ENCODE measurements at regions not wholly inside any gene's neighbourhood (a gene's known extent, or its start where the extent isn't known, plus 50 kb on each side); places are given as distances from the start of the nearest gene placed in this dataset.

- TF ChIP-seq, protein P1, sequence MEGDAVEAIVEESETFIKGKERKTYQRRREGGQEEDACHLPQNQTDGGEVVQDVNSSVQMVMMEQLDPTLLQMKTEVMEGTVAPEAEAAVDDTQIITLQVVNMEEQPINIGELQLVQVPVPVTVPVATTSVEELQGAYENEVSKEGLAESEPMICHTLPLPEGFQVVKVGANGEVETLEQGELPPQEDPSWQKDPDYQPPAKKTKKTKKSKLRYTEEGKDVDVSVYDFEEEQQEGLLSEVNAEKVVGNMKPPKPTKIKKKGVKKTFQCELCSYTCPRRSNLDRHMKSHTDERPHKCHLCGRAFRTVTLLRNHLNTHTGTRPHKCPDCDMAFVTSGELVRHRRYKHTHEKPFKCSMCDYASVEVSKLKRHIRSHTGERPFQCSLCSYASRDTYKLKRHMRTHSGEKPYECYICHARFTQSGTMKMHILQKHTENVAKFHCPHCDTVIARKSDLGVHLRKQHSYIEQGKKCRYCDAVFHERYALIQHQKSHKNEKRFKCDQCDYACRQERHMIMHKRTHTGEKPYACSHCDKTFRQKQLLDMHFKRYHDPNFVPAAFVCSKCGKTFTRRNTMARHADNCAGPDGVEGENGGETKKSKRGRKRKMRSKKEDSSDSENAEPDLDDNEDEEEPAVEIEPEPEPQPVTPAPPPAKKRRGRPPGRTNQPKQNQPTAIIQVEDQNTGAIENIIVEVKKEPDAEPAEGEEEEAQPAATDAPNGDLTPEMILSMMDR (IDR thresholded peaks at IDR 0.05): no peak
- no peak for TF ChIP-seq POLR2A (IDR thresholded peaks at IDR 0.05)
These were observed 430.0 kb upstream of the ID2 start for GRCh38 chr2:8251856-8252255.
